Endothelial cell of umbilical vein (primary cell): ENCODE measurements at regions not wholly inside any gene's neighbourhood (a gene's known extent, or its start where the extent isn't known, plus 50 kb on each side); places are given as distances from the start of the nearest gene placed in this dataset.

ENCODE experiments used
- BruUV-seq: library from RNA; stranded (reverse); fragments of 400-500 nt; replicated peaks from 2 replicates; lab custom pipeline; 2021; lab: Mats Ljungman, UMichigan
- CTCF ChIA-PET: fragments of 300-600, 350-600 bp; sonication (Branson Sonifier 250); formaldehyde crosslinking; loops from one replicate; lab custom pipeline; 2021; ENCODE audit warnings: antibody characterized with exemption, inconsistent platforms; lab: Charles Lee
- POLR2A ChIA-PET: fragments of 300-600, 350-600 bp; sonication (Branson Sonifier 250); formaldehyde crosslinking; loops from one replicate; lab custom pipeline; 2021; ENCODE audit warnings: antibody characterized with exemption, inconsistent platforms; lab: Charles Lee
- DNase-seq: peaks from one replicate; pipeline ENCODE4 v3.0.0-alpha.2; 2011; ENCODE audit warnings: low read depth, low spot score
- FAIRE-seq: peaks from 2 replicates; lab custom pipeline; 2011; peaks lifted over from hg19 to GRCh38; lab: Jason Lieb, UNC
- H2AFZ ChIP-seq: 2 replicates; pipeline ENCODE4 v1.6.0; 2012; ENCODE audit warnings: low read depth, low read length, control low read depth, inconsistent platforms
- H3K27ac ChIP-seq: 2 replicates; pipeline ENCODE4 v1.5.1; 2011; ENCODE audit warnings: low read depth, mild to moderate bottlenecking, control low read depth, low read length, moderate library complexity; ENCODE audit not compliant: insufficient read depth
- H3K27me3 ChIP-seq, 2 experiments: 2 replicates each; pipeline versions ENCODE4 v1.6.0 to v1.6.1; 2011; ENCODE audit warnings: low read length in 2 of 2, mixed read lengths in 1 of 2; ENCODE audit not compliant: control insufficient read depth in 2 of 2, insufficient read depth in 2 of 2
- H3K36me3 ChIP-seq, 2 experiments: 2 replicates in 1 of 2; 3 replicates in 1 of 2; pipeline ENCODE4 v1.5.1; 2011; ENCODE audit warnings: low read length in 2 of 2, mild to moderate bottlenecking in 1 of 2, moderate library complexity in 1 of 2; ENCODE audit not compliant: control insufficient read depth in 2 of 2, insufficient read depth in 2 of 2; ENCODE audit errors: extremely low read depth in 1 of 2
- H3K4me1 ChIP-seq: 3 replicates; pipeline ENCODE4 v1.5.1; 2011; ENCODE audit warnings: mild to moderate bottlenecking, low read length; ENCODE audit not compliant: control insufficient read depth, insufficient read depth; ENCODE audit errors: extremely low read depth
- H3K4me2 ChIP-seq: 2 replicates; pipeline ENCODE4 v1.6.1; 2011; ENCODE audit warnings: low read length, control low read depth, mixed read lengths; ENCODE audit not compliant: insufficient read depth
- H3K4me3 ChIP-seq, 3 experiments: fragments of 200-600 bp in 1 of 3; sonication (generic), shearing (Covaris generic) in 1 of 3; replicated peaks in 1 of 3; 2 replicates each; pipeline ENCODE4 v1.5.1; 2011 to 2016; ENCODE audit warnings: control low read depth in 3 of 3, low read length in 3 of 3, mild to moderate bottlenecking in 2 of 3, inconsistent platforms in 1 of 3, low read depth in 1 of 3, moderate library complexity in 1 of 3; ENCODE audit not compliant: insufficient read depth in 1 of 3
- H3K79me2 ChIP-seq: 2 replicates; pipeline ENCODE4 v1.6.0; 2012; ENCODE audit warnings: low read length, inconsistent platforms; ENCODE audit not compliant: control insufficient read depth, insufficient read depth
- H3K9ac ChIP-seq: replicated peaks from 2 replicates; pipeline ENCODE3; 2011; ENCODE audit warnings: low read length, control low read depth; ENCODE audit not compliant: insufficient read depth; ENCODE audit errors: extremely low read depth
- H3K9me1 ChIP-seq: replicated peaks from 3 replicates; pipeline ENCODE4 v1.6.0; 2011; ENCODE audit warnings: mild to moderate bottlenecking, low read length; ENCODE audit not compliant: control insufficient read depth, insufficient read depth; ENCODE audit errors: extremely low read depth
- H3K9me3 ChIP-seq: replicated peaks from 2 replicates; pipeline ENCODE4 v1.5.1; 2012; ENCODE audit warnings: low read length, inconsistent platforms; ENCODE audit not compliant: control insufficient read depth, insufficient read depth
- H4K20me1 ChIP-seq: replicated peaks from 2 replicates; pipeline ENCODE3; 2011; ENCODE audit warnings: mild to moderate bottlenecking, low read length; ENCODE audit not compliant: control insufficient read depth, insufficient read depth; ENCODE audit errors: extremely low read depth
- EZH2 ChIP-seq: IDR thresholded peaks from 2 replicates; pipeline ENCODE4 v1.6.1; 2012; ENCODE audit warnings: borderline replicate concordance, low read depth, mild to moderate bottlenecking, moderate library complexity, low read length, inconsistent platforms; ENCODE audit not compliant: severe bottlenecking
- FOS ChIP-seq: IDR thresholded peaks from 2 replicates; pipeline ENCODE4 v1.6.1; 2011; ENCODE audit warnings: mild to moderate bottlenecking, low read length, moderate library complexity, borderline replicate concordance; ENCODE audit not compliant: insufficient read depth
- GATA2 ChIP-seq: IDR thresholded peaks from 2 replicates; pipeline ENCODE4 v1.7.0; 2011; ENCODE audit warnings: low read depth, mild to moderate bottlenecking, moderate library complexity, mixed read lengths, low read length; ENCODE audit not compliant: insufficient read length, insufficient read depth
- JUN ChIP-seq: IDR thresholded peaks from 2 replicates; pipeline ENCODE4 v1.6.1; 2011; ENCODE audit warnings: borderline replicate concordance, low read depth; ENCODE audit not compliant: insufficient read length, insufficient read depth
- MYC ChIP-seq: IDR thresholded peaks from one replicate; pipeline ENCODE4 v1.6.1; 2011; ENCODE audit warnings: mild to moderate bottlenecking, low read depth, low read length
- POLR2A ChIP-seq: IDR thresholded peaks from 2 replicates; pipeline ENCODE4 v1.6.1; 2012; ENCODE audit warnings: low read depth, mild to moderate bottlenecking, control low read depth, low read length
- POLR2AphosphoS5 ChIP-seq: IDR thresholded peaks from 2 replicates; pipeline ENCODE4 v1.6.1; 2012; ENCODE audit warnings: low read depth, mild to moderate bottlenecking, control low read depth, low read length, moderate library complexity; ENCODE audit not compliant: insufficient read depth
- dilution Hi-C: fragments of 300-500 bp; cut with MboI; formaldehyde crosslinking; loops from one replicate; pipeline ENCODE4 v1.15.0; 2019; ENCODE audit warnings: low sequenced_read_pairs; ENCODE audit not compliant: extremely low pct_ligation_motif_present
- intact Hi-C: fragments of 100-400 bp; cut with micrococcal nuclease; formaldehyde crosslinking; loops from one replicate; pipeline ENCODE4 v1.10.0; 2022
- TF ChIP-seq, protein P1 (sequence below), 2 donors: IDR thresholded peaks; 1 replicate in 1 of 2; 2 replicates in 1 of 2; pipeline ENCODE4 v1.5.1; 2011; ENCODE audit warnings: low read length in 2 of 2, mild to moderate bottlenecking in 2 of 2, moderate library complexity in 2 of 2, control low read depth in 1 of 2, inconsistent platforms in 1 of 2, low read depth in 1 of 2; ENCODE audit not compliant: insufficient read depth in 1 of 2; ENCODE audit errors: extremely low read depth in 1 of 2
- TF ChIP-seq, protein P2 (sequence below): IDR thresholded peaks from 2 replicates; pipeline ENCODE4 v1.6.1; 2011; ENCODE audit not compliant: insufficient read depth, insufficient read length

DNA sequence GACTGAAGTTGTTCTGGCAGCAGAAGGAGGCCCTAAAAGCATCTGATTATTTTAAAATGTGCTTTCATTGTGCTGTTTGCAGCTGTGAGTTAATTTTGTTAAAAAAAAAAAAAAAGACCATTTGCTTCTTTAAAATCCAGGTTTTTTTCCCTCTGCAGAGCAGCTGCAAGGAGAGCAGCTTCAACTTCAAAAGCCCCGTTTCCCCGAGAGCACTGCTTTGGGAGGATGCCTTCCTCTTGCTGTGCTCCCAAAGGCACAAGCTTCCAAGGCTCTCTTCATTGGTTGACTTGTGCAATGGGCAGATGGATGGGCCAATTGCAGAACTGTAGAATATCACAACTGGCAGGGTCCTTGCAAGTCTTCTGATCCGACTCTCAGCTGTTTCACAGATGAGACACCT lies 459.2 kb upstream of the PKN2 start:
- Histone ChIP-seq H4K20me1 (no peaks in the 10 kb centered on the region), H3K4me2 (no peak overlapping the region), H3K9me3 (no peaks in the 10 kb centered on the region), H3K79me2 (no peaks in the 10 kb centered on the region), H3K9me1 (no peaks in the 10 kb centered on the region), H3K27me3 (no peaks in the 10 kb centered on the region), H2AFZ (no peak overlapping the region), H3K9ac (no peak overlapping the region), H3K4me3 (no peak overlapping the region), H3K36me3 (no peaks in the 10 kb centered on the region), H3K27ac (no peak overlapping the region), H3K4me1 (no peaks in the 10 kb centered on the region)
- no peak for DNase-seq
- POLR2A ChIA-PET, result no interaction called here
- intact Hi-C loops (no loop called here), dilution Hi-C loops (no loop called here)
- no TSS peak for BruUV-seq
- CTCF ChIA-PET, result no interaction called here
- FAIRE-seq, result no peak
- TF ChIP-seq GATA2 (no peak), JUN (no peak)

DNA sequence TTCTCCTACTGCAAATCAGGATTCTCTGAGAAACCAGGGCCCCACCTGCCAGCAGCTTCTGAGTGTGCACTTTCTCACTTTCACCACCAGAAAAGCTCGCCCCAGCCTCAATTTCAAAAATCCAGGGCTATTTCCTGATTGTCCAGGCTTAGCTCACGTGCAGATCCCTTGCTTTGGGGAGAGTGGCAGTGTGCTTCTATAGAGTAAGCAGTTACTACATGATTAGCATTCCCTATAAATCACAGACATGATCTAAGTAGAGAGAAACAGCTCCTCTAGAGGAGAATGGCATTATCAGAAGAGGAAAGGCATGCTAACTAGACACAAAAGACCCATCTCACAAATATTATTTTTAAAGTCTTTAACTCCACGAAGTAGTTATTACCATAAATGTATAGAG lies 456.0 kb upstream of the PKN2 start:
- no peaks in the 10 kb centered on the region for H3K9me1 ChIP-seq
- no peak overlapping the region for H3K4me2 ChIP-seq
- H3K27me3 ChIP-seq, result no peaks in the 10 kb centered on the region
- H3K36me3 ChIP-seq, result no peaks in the 10 kb centered on the region
- intact Hi-C loops, result no loop called here
- H3K79me2 ChIP-seq, result no peaks in the 10 kb centered on the region
- TF ChIP-seq EZH2, result no peak
- no peak for TF ChIP-seq JUN
- TF ChIP-seq POLR2AphosphoS5, result no peak
- TF ChIP-seq POLR2A, result no peak
- no peak for TF ChIP-seq GATA2
- TF ChIP-seq, protein P1, sequence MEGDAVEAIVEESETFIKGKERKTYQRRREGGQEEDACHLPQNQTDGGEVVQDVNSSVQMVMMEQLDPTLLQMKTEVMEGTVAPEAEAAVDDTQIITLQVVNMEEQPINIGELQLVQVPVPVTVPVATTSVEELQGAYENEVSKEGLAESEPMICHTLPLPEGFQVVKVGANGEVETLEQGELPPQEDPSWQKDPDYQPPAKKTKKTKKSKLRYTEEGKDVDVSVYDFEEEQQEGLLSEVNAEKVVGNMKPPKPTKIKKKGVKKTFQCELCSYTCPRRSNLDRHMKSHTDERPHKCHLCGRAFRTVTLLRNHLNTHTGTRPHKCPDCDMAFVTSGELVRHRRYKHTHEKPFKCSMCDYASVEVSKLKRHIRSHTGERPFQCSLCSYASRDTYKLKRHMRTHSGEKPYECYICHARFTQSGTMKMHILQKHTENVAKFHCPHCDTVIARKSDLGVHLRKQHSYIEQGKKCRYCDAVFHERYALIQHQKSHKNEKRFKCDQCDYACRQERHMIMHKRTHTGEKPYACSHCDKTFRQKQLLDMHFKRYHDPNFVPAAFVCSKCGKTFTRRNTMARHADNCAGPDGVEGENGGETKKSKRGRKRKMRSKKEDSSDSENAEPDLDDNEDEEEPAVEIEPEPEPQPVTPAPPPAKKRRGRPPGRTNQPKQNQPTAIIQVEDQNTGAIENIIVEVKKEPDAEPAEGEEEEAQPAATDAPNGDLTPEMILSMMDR (IDR thresholded peaks at IDR 0.05; ENCODE audit: extremely low read depth in 1 of 2, insufficient read depth in 1 of 2, low read depth in 1 of 2, low read length in 2 of 2), result no peak
- TF ChIP-seq MYC, result no peak
- TF ChIP-seq FOS, result no peak
- TF ChIP-seq, protein P2, sequence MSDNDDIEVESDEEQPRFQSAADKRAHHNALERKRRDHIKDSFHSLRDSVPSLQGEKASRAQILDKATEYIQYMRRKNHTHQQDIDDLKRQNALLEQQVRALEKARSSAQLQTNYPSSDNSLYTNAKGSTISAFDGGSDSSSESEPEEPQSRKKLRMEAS, result no peak
- no peaks in the 10 kb centered on the region for H3K4me1 ChIP-seq
- no peak overlapping the region for H3K27ac ChIP-seq
- no peak overlapping the region for H3K4me3 ChIP-seq
- CTCF ChIA-PET, result interaction anchor here (1.1 to 1.5 kb wide), 3 partner anchors 11 to 48 kb away, joined by 4 to 15 read pairs (median 4); no protein-coding TSS in a partner anchor
- no TSS peak for BruUV-seq
- H4K20me1 ChIP-seq, result no peaks in the 10 kb centered on the region
- FAIRE-seq (no peak), DNase-seq (no peak)
- H3K9ac ChIP-seq, result no peak overlapping the region
- POLR2A ChIA-PET, result interaction anchor here (0.8 kb wide), 1 partner anchor 1907 kb away, joined by 3 read pairs; no protein-coding TSS in a partner anchor
- H3K9me3 ChIP-seq, result no peaks in the 10 kb centered on the region
- H2AFZ ChIP-seq, result no peak overlapping the region
- dilution Hi-C loops, result no loop called here
